ENCODE measurements at regions not wholly inside any gene's neighbourhood (a gene's known extent, or its start where the extent isn't known, plus 50 kb on each side); places are given as distances from the start of the nearest gene placed in this dataset.

GRCh38 chr3:35966629-35967464 is 327.5 kb downstream of the ARPP21 start:
- TF ChIP-seq CTCF (IDR thresholded peaks at IDR 0.05; ENCODE audit: control insufficient read depth, insufficient read depth, low read depth, low read length, missing control alignments): no peak
- DNase-seq (ENCODE audit: low read depth): no peak
- H3K4me3 ChIP-seq (ENCODE audit: control insufficient read depth, low read depth, low read length): no peak overlapping the region

- no peak for TF ChIP-seq CTCF (IDR thresholded peaks at IDR 0.05; ENCODE audit: control insufficient read depth, insufficient read depth, low read depth, low read length, missing control alignments)
- DNase-seq (ENCODE audit: low read depth): no peak
- no peak overlapping the region for H3K4me3 ChIP-seq (ENCODE audit: control insufficient read depth, low read depth, low read length)
These were observed 328.8 kb downstream of the ARPP21 start for GRCh38 chr3:35968043-35968622.

GRCh38 chr3:35969406-35969805 is 330.1 kb downstream of the ARPP21 start:
- TF ChIP-seq CTCF (IDR thresholded peaks at IDR 0.05; ENCODE audit: control insufficient read depth, insufficient read depth, low read depth, low read length, missing control alignments): no peak
- DNase-seq (ENCODE audit: low read depth): no peak
- H3K4me3 ChIP-seq (ENCODE audit: control insufficient read depth, low read depth, low read length): no peak overlapping the region

- TF ChIP-seq CTCF (IDR thresholded peaks at IDR 0.05; ENCODE audit: control insufficient read depth, insufficient read depth, low read depth, low read length, missing control alignments): no peak
- H3K4me3 ChIP-seq (ENCODE audit: control insufficient read depth, low read depth, low read length): no peak overlapping the region
- DNase-seq (ENCODE audit: low read depth): no peak
These were observed 331.5 kb downstream of the ARPP21 start for GRCh38 chr3:35970793-35971192.

GRCh38 chr3:35971686-35972085 is 332.4 kb downstream of the ARPP21 start:
- TF ChIP-seq CTCF (IDR thresholded peaks at IDR 0.05; ENCODE audit: control insufficient read depth, insufficient read depth, low read depth, low read length, missing control alignments): no peak
- H3K4me3 ChIP-seq (ENCODE audit: control insufficient read depth, low read depth, low read length): no peak overlapping the region
- no peak for DNase-seq (ENCODE audit: low read depth)

GRCh38 chr3:35974872-35975271 is 335.5 kb downstream of the ARPP21 start:
- DNase-seq (ENCODE audit: low read depth): no peak
- no peak for TF ChIP-seq CTCF (IDR thresholded peaks at IDR 0.05; ENCODE audit: control insufficient read depth, insufficient read depth, low read depth, low read length, missing control alignments)
- H3K4me3 ChIP-seq (ENCODE audit: control insufficient read depth, low read depth, low read length): no peak overlapping the region
